Nephron progenitor cell (in vitro differentiated cells): ENCODE measurements at regions not wholly inside any gene's neighbourhood (a gene's known extent, or its start where the extent isn't known, plus 50 kb on each side); places are given as distances from the start of the nearest gene placed in this dataset.

ENCODE experiments used
- DNase-seq: peaks from one replicate; pipeline ENCODE4 v3.0.0; 2021
- H3K27ac Mint-ChIP-seq: 2 replicates; pipeline ENCODE4 v1.8.0; 2021; ENCODE audit warnings: mild to moderate bottlenecking, moderate library complexity, mixed read lengths
- H3K27me3 Mint-ChIP-seq: 2 replicates; pipeline ENCODE4 v1.8.0; 2021; ENCODE audit warnings: mild to moderate bottlenecking, low read depth, mixed read lengths; ENCODE audit not compliant: poor library complexity
- H3K36me3 Mint-ChIP-seq: 2 replicates; pipeline ENCODE4 v1.8.0; 2021; ENCODE audit warnings: low read depth, mixed read lengths
- H3K4me1 Mint-ChIP-seq: 2 replicates; pipeline ENCODE4 v1.8.0; 2021; ENCODE audit warnings: mixed read lengths
- H3K4me3 Mint-ChIP-seq: 2 replicates; pipeline ENCODE4 v1.8.0; 2021; ENCODE audit warnings: mild to moderate bottlenecking, moderate library complexity, mixed read lengths
- H3K9me3 Mint-ChIP-seq: 2 replicates; pipeline ENCODE4 v1.8.0; 2021; ENCODE audit warnings: mild to moderate bottlenecking, moderate library complexity, mixed read lengths
- CTCF ChIP-seq: fragments of 200-600 bp; sonication (generic); IDR thresholded peaks from 2 replicates; pipeline ENCODE4 v1.5.0; 2021; ENCODE audit warnings: antibody characterized with exemption

GRCh38 chr4:35802644-35803043 is 441.7 kb downstream of the ARAP2 start:
- Mint-ChIP-seq H3K36me3 (no peaks in the 10 kb centered on the region), H3K9me3 (peaks cover 3% of the 10 kb centered on the region), H3K4me1 (no peaks in the 10 kb centered on the region), H3K27ac (no peak overlapping the region), H3K27me3 (no peaks in the 10 kb centered on the region), H3K4me3 (no peak overlapping the region)
- no peak for DNase-seq
- no peak for TF ChIP-seq CTCF

- Mint-ChIP-seq H3K36me3 (no peaks in the 10 kb centered on the region), H3K9me3 (no peaks in the 10 kb centered on the region), H3K4me1 (peaks cover 9% of the 10 kb centered on the region), H3K27ac (no peak overlapping the region), H3K27me3 (no peaks in the 10 kb centered on the region), H3K4me3 (no peak overlapping the region)
- TF ChIP-seq CTCF = no peak
- no peak for DNase-seq
Measured at GRCh38 chr4:35818520-35818919, 425.8 kb downstream of the ARAP2 start.

DNA sequence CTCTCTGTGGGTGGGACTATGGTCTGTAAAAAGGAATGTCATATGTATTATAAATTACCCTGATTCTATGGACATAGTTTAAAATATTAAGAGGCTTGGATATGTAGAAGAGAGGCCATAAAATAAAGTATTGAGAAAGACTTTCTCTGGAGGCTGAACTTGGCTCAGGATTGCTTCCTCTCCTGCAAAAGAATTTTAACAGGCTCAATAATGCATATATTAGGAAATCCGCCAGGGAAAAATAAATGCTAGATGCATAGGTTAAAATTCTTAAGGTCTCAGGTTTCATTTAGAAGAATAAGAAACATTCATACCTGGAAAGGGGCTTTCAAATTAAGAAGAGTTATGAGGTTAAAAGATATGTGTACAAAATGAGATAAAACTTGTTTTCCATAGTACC is 424.3 kb downstream of the ARAP2 start:
- no peak overlapping the region for H3K4me3 Mint-ChIP-seq
- H3K9me3 Mint-ChIP-seq = no peaks in the 10 kb centered on the region
- no peak overlapping the region for H3K27ac Mint-ChIP-seq
- H3K27me3 Mint-ChIP-seq = no peaks in the 10 kb centered on the region
- no peak for TF ChIP-seq CTCF
- no peaks in the 10 kb centered on the region for H3K36me3 Mint-ChIP-seq
- DNase-seq = no peak
- H3K4me1 Mint-ChIP-seq = peaks cover 9% of the 10 kb centered on the region

GRCh38 chr4:35824231-35824630 is 420.1 kb downstream of the ARAP2 start:
- no peak for TF ChIP-seq CTCF
- DNase-seq = no peak
- no peaks in the 10 kb centered on the region for H3K9me3 Mint-ChIP-seq
- no peaks in the 10 kb centered on the region for H3K36me3 Mint-ChIP-seq
- H3K27ac Mint-ChIP-seq = no peak overlapping the region
- H3K27me3 Mint-ChIP-seq = no peaks in the 10 kb centered on the region
- peaks cover 9% of the 10 kb centered on the region for H3K4me1 Mint-ChIP-seq
- H3K4me3 Mint-ChIP-seq = no peak overlapping the region

- H3K27me3 Mint-ChIP-seq = no peaks in the 10 kb centered on the region
- no peak for TF ChIP-seq CTCF
- H3K27ac Mint-ChIP-seq = no peak overlapping the region
- peaks cover 10% of the 10 kb centered on the region for H3K9me3 Mint-ChIP-seq
- H3K4me1 Mint-ChIP-seq = no peaks in the 10 kb centered on the region
- no peak for DNase-seq
- no peaks in the 10 kb centered on the region for H3K36me3 Mint-ChIP-seq
- H3K4me3 Mint-ChIP-seq = no peak overlapping the region
Measured at GRCh38 chr4:35835893-35836292, 408.4 kb downstream of the ARAP2 start.

- no peak for TF ChIP-seq CTCF
- H3K36me3 Mint-ChIP-seq = no peaks in the 10 kb centered on the region
- no peak overlapping the region for H3K4me3 Mint-ChIP-seq
- no peak for DNase-seq
- no peak overlapping the region for H3K27ac Mint-ChIP-seq
- peaks cover 9% of the 10 kb centered on the region for H3K9me3 Mint-ChIP-seq
- H3K4me1 Mint-ChIP-seq = no peaks in the 10 kb centered on the region
- H3K27me3 Mint-ChIP-seq = no peaks in the 10 kb centered on the region
Measured at GRCh38 chr4:35836596-35836995, 407.7 kb downstream of the ARAP2 start.
